GM23248 (cell line): ENCODE measurements at regions not wholly inside any gene's neighbourhood (a gene's known extent, or its start where the extent isn't known, plus 50 kb on each side); places are given as distances from the start of the nearest gene placed in this dataset.

ENCODE experiments used
- DNase-seq: peaks from one replicate; pipeline ENCODE4 v3.0.0-alpha.2; 2015
- H2AFZ ChIP-seq: fragments of 200-600 bp; sonication (generic); 2 replicates; pipeline ENCODE4 v1.6.1; 2016; ENCODE audit warnings: antibody characterized with exemption
- H3F3A ChIP-seq: fragments of 200-600 bp; sonication (generic); 2 replicates; pipeline ENCODE4 v1.6.1; 2016; ENCODE audit warnings: mild to moderate bottlenecking, antibody characterized with exemption, mixed run types; ENCODE audit not compliant: insufficient read depth
- H3K27ac ChIP-seq: fragments of 200-600 bp; sonication (generic); 2 replicates; pipeline ENCODE4 v1.5.1; 2016; ENCODE audit warnings: mild to moderate bottlenecking
- H3K27me3 ChIP-seq: fragments of 200-600 bp; sonication (generic); replicated peaks from 2 replicates; pipeline ENCODE4 v1.6.1; 2016; ENCODE audit warnings: mild to moderate bottlenecking; ENCODE audit not compliant: insufficient read depth
- H3K36me3 ChIP-seq: fragments of 200-600 bp; sonication (generic); 2 replicates; pipeline ENCODE4 v1.6.1; 2016; ENCODE audit warnings: low read depth, mild to moderate bottlenecking
- H3K4me1 ChIP-seq: fragments of 200-600 bp; sonication (generic); 2 replicates; pipeline ENCODE4 v1.6.1; 2016; ENCODE audit warnings: mild to moderate bottlenecking; ENCODE audit not compliant: insufficient read depth
- H3K4me2 ChIP-seq: fragments of 200-600 bp; sonication (generic); one replicate; pipeline ENCODE4 v1.6.1; 2016; ENCODE audit warnings: mild to moderate bottlenecking; ENCODE audit not compliant: unreplicated experiment
- H3K4me3 ChIP-seq: fragments of 200-600 bp; sonication (generic); 2 replicates; pipeline ENCODE4 v1.5.1; 2016; ENCODE audit warnings: mild to moderate bottlenecking
- H3K79me2 ChIP-seq: fragments of 200-600 bp; sonication (generic); 2 replicates; pipeline ENCODE4 v1.6.1; 2016; ENCODE audit warnings: mild to moderate bottlenecking; ENCODE audit not compliant: insufficient read depth
- H3K9ac ChIP-seq: fragments of 200-600 bp; sonication (generic); 2 replicates; pipeline ENCODE4 v1.6.1; 2016; ENCODE audit warnings: mild to moderate bottlenecking
- H3K9me2 ChIP-seq: fragments of 200-600 bp; sonication (generic); 2 replicates; pipeline ENCODE4 v1.6.1; 2016; ENCODE audit warnings: mixed run types, mild to moderate bottlenecking, moderate library complexity; ENCODE audit not compliant: insufficient read depth
- H3K9me3 ChIP-seq: fragments of 200-600 bp; sonication (generic); one replicate; pipeline ENCODE4 v1.6.1; 2017; ENCODE audit warnings: low read depth
- H4K20me1 ChIP-seq: fragments of 200-600 bp; sonication (generic); 2 replicates; pipeline ENCODE4 v1.6.0; 2016; ENCODE audit not compliant: insufficient read depth
- EZH2 ChIP-seq: fragments of 200-600 bp; sonication (generic); IDR thresholded peaks from 2 replicates; pipeline ENCODE4 v1.6.1; 2018; ENCODE audit warnings: antibody characterized with exemption, mild to moderate bottlenecking; ENCODE audit not compliant: insufficient read depth, poor library complexity, severe bottlenecking
- EZH2phosphoT487 ChIP-seq: fragments of 200-600 bp; sonication (generic); IDR thresholded peaks from 2 replicates; pipeline ENCODE4 v1.6.1; 2018; ENCODE audit warnings: antibody characterized with exemption, moderate library complexity, mild to moderate bottlenecking, low read depth; ENCODE audit not compliant: insufficient read depth
- WGBS, 2 experiments: methylation state at CpG; one replicate each; pipeline ENCODE4 v1.1.6; 2015 to 2017; ENCODE audit warnings: low lambda C conversion rate in 2 of 2, low coverage in 1 of 2; ENCODE audit errors: missing lambda C conversion rate in 2 of 2; 5-methylcytosine and 5-hydroxymethylcytosine counted together
- in situ Hi-C: fragments of 300-500 bp; cut with MboI; formaldehyde crosslinking; loops from 2 replicates; pipeline ENCODE4 v1.15.0; 2020

DNA sequence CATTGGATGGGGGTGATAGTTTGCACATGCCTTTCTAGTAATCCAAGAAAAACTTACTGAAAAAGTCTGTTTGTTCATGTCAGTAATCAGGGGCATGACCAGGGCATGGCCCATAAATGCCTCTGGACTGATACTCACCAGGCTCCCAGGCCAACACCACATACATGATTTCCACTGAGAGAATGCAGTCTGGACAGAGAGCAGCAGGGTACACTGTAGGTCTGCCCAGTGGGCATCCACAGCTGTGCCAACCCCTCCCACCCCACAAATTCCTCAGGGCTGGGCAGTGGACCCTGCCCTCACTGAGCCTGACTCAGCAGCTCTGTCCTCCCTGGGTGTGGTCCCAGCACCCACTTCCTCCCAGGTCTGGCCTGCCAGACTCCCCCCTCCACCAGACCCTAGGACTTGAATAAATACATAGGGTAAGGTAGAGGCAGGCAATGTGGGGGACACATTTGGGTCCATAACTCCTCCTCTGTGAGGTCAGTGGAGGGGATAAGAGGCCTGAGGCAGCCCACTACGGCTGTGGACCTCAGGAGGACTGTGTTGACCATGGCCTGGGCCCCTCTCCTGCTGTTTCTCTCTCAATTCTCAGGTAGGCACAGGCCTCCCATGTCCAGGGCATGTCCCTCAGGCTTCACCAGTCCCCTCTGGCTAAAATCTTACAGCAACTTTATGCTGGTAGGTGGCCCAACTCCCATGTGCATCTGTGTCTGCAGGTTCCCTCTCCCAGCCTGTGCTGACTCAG lies 92.2 kb upstream of the TOP3B start:
- no peaks in the 10 kb centered on the region for H3K9me3 ChIP-seq
- in situ Hi-C loops: no loop called here
- H3K27ac ChIP-seq: no peak overlapping the region
- H4K20me1 ChIP-seq: no peaks in the 10 kb centered on the region
- H3K4me3 ChIP-seq: no peak overlapping the region
- WGBS, 2 experiments: 0% methylated on average over 1 of the region's 1 CpG
- H3F3A ChIP-seq: no peaks in the 10 kb centered on the region
- no peaks in the 10 kb centered on the region for H3K9me2 ChIP-seq
- no peaks in the 10 kb centered on the region for H3K36me3 ChIP-seq
- peaks cover 32% of the 10 kb centered on the region for H3K27me3 ChIP-seq
- H3K9ac ChIP-seq: no peak overlapping the region
- TF ChIP-seq EZH2phosphoT487 (no peak), EZH2 (no peak)
- H2AFZ ChIP-seq: no peak overlapping the region
- no peaks in the 10 kb centered on the region for H3K4me1 ChIP-seq
- H3K4me2 ChIP-seq: no peak overlapping the region
- no peaks in the 10 kb centered on the region for H3K79me2 ChIP-seq
- no peak for DNase-seq

DNA sequence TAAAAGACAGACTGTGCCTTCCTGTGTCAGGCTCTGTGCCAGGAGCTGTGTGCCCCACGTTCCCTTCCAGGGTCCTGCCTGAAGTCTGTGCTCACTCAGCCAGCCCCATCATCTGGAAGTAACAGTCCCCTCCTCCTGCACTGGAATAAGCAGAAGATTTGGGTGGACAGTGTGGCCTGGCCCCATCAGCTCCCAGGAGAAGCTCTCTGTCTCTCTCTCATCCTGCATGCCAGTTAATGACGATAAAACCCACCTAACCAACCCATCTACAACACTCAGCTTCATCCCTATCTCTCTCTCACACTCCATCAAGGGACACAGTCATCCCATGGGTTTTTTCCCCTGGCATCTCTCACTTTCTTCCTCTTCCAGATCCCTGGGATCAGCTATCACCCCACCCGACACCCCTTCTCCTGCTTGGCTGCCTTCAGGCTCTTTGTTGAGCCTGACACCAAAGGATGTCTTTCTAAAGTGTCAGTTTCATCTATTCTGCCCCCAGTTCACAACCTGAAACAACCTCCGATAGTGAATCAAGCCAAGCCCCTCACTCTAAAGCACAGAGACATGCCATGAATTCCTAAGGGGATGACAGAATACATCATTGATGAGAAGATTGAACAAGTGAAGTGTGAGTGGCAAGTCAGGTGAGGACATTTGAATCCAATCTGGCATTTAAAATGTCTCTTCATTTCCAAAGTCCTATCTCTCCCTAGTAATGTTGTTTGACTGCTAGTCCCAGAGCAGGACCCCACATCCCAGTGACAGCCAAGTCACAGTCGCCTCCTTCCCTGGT lies 91.4 kb upstream of the TOP3B start:
- WGBS, 2 experiments: 32 to 35% methylated on average over 5 of the region's 5 CpGs
- Histone ChIP-seq H3K4me2 (no peak overlapping the region), H3K36me3 (no peaks in the 10 kb centered on the region), H3K27ac (no peak overlapping the region), H3K79me2 (no peaks in the 10 kb centered on the region), H3K9ac (no peak overlapping the region), H3K9me2 (no peaks in the 10 kb centered on the region), H2AFZ (no peak overlapping the region), H3K4me1 (no peaks in the 10 kb centered on the region), H3F3A (no peaks in the 10 kb centered on the region), H3K27me3 (peaks cover 37% of the 10 kb centered on the region), H3K4me3 (no peak overlapping the region), H4K20me1 (no peaks in the 10 kb centered on the region), H3K9me3 (no peaks in the 10 kb centered on the region)
- DNase-seq: no peak
- in situ Hi-C loops: no loop called here
- no peak for TF ChIP-seq EZH2phosphoT487
- TF ChIP-seq EZH2: no peak

DNA sequence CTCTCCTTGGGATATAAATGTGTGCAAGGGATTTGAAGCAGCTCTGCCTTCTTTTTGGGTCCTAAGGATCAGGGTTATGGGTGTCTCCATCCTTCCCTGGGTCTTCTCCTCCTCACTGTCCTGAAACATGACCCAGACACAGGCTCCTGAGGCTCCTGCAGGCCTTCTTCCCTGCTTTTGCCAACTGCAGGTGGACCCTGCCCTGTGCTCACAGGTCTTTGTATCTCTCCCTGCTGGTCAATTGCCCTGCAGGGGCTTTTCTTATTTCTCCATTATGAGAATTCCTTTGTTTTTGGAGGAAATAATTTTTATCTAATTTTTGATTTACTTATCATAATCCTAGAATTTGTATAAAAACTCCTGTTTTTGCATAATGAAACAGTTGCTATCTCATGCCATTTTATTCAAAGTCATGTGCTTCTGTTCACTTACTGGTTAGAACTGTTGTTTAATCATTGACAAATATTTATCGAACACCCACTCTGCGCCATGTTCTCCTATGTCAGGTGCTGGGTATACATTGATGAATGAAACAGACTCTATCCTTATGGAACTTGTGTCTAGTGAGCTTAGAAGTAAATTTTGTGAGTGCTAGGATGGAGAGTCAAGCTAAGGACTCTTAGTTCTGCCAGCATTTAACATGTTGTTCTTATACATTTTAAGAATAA lies 89.7 kb upstream of the TOP3B start:
- no peak for DNase-seq
- Histone ChIP-seq H3K9ac (no peak overlapping the region), H2AFZ (no peak overlapping the region), H3K36me3 (no peaks in the 10 kb centered on the region), H3K27me3 (peaks cover 25% of the 10 kb centered on the region), H3K4me2 (no peak overlapping the region), H4K20me1 (no peaks in the 10 kb centered on the region), H3K9me2 (no peaks in the 10 kb centered on the region), H3F3A (no peaks in the 10 kb centered on the region), H3K4me1 (no peaks in the 10 kb centered on the region), H3K9me3 (no peaks in the 10 kb centered on the region), H3K79me2 (no peaks in the 10 kb centered on the region), H3K27ac (no peak overlapping the region), H3K4me3 (no peak overlapping the region)
- 82% methylated on average over 2 of the region's 2 CpGs for WGBS, 2 experiments
- no peak for TF ChIP-seq EZH2phosphoT487
- TF ChIP-seq EZH2: no peak
- in situ Hi-C loops: no loop called here

DNA sequence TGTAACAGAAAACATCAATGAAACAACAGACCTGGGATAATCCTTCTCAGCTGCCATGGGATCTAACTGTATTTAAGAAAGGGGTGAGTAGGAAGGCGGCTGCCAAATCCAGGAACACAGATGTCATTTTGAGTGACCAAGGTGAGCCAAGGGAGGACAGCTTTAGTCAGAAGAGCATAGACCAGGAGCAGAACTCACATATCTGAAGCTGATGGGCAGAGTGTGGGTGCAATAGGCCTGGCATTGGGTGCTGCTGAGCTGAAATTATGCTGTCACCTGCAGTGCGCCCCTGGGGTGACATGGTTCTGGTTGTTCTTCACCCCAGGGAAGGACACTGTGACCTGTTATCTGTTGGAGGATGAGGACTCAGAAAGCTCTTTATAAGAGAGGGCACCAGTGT lies 88.9 kb upstream of the TOP3B start:
- 36 to 40% methylated on average over 2 of the region's 2 CpGs for WGBS, 2 experiments

More for the DNA sequence above, 88.9 kb upstream of the TOP3B start:
- H4K20me1 ChIP-seq: no peaks in the 10 kb centered on the region
- no peak overlapping the region for H2AFZ ChIP-seq
- no peaks in the 10 kb centered on the region for H3K79me2 ChIP-seq
- peaks cover 18% of the 10 kb centered on the region for H3K27me3 ChIP-seq
- no peaks in the 10 kb centered on the region for H3K9me2 ChIP-seq
- H3K4me2 ChIP-seq: no peak overlapping the region
- no peak overlapping the region for H3K27ac ChIP-seq
- H3K9me3 ChIP-seq: no peaks in the 10 kb centered on the region
- in situ Hi-C loops: no loop called here
- H3K36me3 ChIP-seq: no peaks in the 10 kb centered on the region
- no peak for DNase-seq
- H3K4me3 ChIP-seq: no peak overlapping the region
- H3F3A ChIP-seq: no peaks in the 10 kb centered on the region
- no peak overlapping the region for H3K9ac ChIP-seq
- H3K4me1 ChIP-seq: no peaks in the 10 kb centered on the region
- TF ChIP-seq EZH2phosphoT487 (no peak), EZH2 (no peak)
